BJ (cell line): ENCODE measurements at regions not wholly inside any gene's neighbourhood (a gene's known extent, or its start where the extent isn't known, plus 50 kb on each side); places are given as distances from the start of the nearest gene placed in this dataset.

ENCODE experiments used
- CTCF ChIA-PET: fragments of 350-600 bp; formaldehyde crosslinking; extraction: SDS; loops from one replicate; lab custom pipeline; 2021; ENCODE audit warnings: antibody characterized with exemption, inconsistent platforms; lab: Yijun Ruan, JAX
- POLR2A ChIA-PET: fragments of 300-600 bp; sonication (Branson Sonifier 250); formaldehyde crosslinking; extraction: SDS; loops from one replicate; lab custom pipeline; 2021; ENCODE audit warnings: antibody characterized with exemption; lab: Charles Lee
- DNase-seq: peaks from one replicate; pipeline ENCODE4 v3.0.0-alpha.2; 2011; ENCODE audit warnings: low read depth
- H3K27me3 ChIP-seq: 2 replicates; pipeline ENCODE4 v1.6.0; 2011; ENCODE audit warnings: low read length; ENCODE audit not compliant: control insufficient read depth, insufficient read depth
- H3K36me3 ChIP-seq: 2 replicates; pipeline ENCODE4 v1.5.1; 2011; ENCODE audit warnings: low read length; ENCODE audit not compliant: control insufficient read depth, insufficient read depth
- H3K4me3 ChIP-seq: 2 replicates; pipeline ENCODE4 v1.5.1; 2011; ENCODE audit warnings: low read depth, mild to moderate bottlenecking, control low read depth, low read length
- TF ChIP-seq, protein P1 (sequence below): IDR thresholded peaks from 2 replicates; pipeline ENCODE4 v1.5.1; 2011; ENCODE audit warnings: low read depth, mild to moderate bottlenecking, control low read depth, inconsistent platforms, low read length, moderate library complexity; ENCODE audit not compliant: insufficient read depth

DNA sequence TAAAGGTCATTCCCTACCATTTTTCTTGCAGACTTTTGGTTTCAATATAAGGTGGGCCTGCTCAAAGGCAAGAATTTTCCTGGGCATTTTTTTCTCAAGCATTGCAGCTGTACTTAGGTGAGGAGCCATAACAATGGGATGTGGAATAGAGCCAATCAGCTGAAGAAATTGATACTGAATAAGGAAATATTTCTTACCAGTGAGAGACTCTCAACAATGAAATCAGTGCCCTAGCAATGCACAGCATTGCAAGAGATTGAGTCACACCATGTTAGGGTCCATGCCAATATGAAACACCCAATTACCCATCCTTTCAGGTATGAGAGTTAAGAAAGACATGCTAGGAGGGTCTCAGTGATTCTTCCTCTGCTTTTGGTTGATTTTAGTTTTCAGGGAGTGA is 237.6 kb downstream of the SOX9 start:
- Histone ChIP-seq H3K36me3 (no peaks in the 10 kb centered on the region), H3K27me3 (no peaks in the 10 kb centered on the region), H3K4me3 (no peak overlapping the region)
- no peak for DNase-seq
- ChIA-PET POLR2A (no interaction called here), CTCF (interaction anchor here (1.0 to 2.7 kb wide), 2 partner anchors 23 to 198 kb away, joined by 4 to 9 read pairs; no protein-coding TSS in a partner anchor)
- TF ChIP-seq, protein P1, sequence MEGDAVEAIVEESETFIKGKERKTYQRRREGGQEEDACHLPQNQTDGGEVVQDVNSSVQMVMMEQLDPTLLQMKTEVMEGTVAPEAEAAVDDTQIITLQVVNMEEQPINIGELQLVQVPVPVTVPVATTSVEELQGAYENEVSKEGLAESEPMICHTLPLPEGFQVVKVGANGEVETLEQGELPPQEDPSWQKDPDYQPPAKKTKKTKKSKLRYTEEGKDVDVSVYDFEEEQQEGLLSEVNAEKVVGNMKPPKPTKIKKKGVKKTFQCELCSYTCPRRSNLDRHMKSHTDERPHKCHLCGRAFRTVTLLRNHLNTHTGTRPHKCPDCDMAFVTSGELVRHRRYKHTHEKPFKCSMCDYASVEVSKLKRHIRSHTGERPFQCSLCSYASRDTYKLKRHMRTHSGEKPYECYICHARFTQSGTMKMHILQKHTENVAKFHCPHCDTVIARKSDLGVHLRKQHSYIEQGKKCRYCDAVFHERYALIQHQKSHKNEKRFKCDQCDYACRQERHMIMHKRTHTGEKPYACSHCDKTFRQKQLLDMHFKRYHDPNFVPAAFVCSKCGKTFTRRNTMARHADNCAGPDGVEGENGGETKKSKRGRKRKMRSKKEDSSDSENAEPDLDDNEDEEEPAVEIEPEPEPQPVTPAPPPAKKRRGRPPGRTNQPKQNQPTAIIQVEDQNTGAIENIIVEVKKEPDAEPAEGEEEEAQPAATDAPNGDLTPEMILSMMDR: no peak

DNA sequence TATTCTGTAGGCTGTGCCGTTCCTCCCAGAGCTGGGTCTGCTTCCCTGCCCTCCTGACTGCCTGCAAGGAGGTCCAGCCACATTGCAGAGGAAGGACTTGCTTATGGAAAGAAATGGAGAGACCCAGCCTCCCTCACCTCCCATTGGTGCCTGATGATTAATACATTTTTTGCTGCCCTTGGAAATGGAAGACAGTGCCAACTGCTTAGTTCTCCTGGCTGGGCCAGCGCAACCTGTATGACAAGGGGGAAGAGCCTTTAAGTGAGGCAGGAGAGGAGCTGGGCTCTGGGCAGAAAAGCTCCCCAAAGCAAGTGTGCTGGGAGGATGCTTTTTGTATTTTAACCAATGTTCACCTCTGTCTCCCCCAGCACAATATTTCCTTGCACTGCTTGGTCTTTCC is 238.5 kb downstream of the SOX9 start:
- CTCF ChIA-PET: interaction anchor here (1.0 kb wide), 1 partner anchor 197 kb away, joined by 4 read pairs; no protein-coding TSS in a partner anchor
- DNase-seq: no peak
- POLR2A ChIA-PET: no interaction called here
- Histone ChIP-seq H3K4me3 (no peak overlapping the region), H3K36me3 (no peaks in the 10 kb centered on the region), H3K27me3 (no peaks in the 10 kb centered on the region)
- TF ChIP-seq, protein P1: no peak

DNA sequence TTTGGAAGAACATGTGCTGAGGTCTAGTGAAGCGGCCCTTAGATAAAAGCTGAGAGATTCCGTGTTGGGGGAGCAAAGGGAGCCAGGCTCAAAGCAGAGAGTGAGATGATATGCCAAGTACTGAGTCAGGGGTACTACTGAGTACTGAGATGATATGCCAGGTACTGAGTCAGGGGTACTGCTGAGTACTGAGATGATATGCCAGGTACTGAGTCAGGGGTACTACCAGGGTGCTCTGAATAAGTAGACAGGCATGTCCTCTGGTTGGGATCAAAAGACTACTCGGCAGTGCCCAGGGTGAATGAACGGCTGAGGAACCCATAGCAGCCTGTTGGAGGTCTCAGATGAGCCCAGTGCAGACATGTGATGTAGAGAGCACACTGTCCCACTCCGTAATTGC is 239.0 kb downstream of the SOX9 start:
- DNase-seq: no peak
- Histone ChIP-seq H3K36me3 (no peaks in the 10 kb centered on the region), H3K27me3 (no peaks in the 10 kb centered on the region), H3K4me3 (no peak overlapping the region)
- POLR2A ChIA-PET: no interaction called here
- CTCF ChIA-PET: no interaction called here
- TF ChIP-seq, protein P1: no peak

DNA sequence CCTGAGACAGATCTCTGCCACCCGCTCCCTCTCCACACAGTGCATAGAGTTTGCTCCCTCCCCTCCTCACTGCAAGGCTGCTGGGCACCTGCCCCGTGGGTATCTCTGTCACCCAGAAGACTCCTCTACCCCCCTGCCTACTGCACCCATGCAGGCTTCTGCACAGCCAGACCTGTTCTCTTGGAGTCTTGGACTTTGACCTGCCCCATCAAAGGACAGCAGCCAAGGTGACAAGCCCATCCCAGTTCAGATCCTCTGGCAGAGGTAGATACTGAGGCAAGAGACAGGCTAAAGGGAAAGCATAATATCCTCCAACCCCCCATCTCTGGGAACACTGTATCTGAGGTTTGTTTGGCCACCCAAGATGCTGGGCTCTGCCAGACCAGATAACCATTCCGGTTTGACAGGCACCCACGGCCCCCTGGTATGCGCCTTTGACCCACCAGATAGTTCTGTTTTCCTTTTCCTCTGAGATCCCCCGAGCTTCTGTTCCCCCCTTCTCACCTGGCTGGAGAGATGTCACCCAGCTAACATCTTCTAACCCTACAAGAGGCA is 239.6 kb downstream of the SOX9 start:
- ChIA-PET POLR2A (no interaction called here), CTCF (no interaction called here)
- Histone ChIP-seq H3K4me3 (no peak overlapping the region), H3K27me3 (no peaks in the 10 kb centered on the region), H3K36me3 (no peaks in the 10 kb centered on the region)
- TF ChIP-seq, protein P1: no peak
- DNase-seq: no peak

DNA sequence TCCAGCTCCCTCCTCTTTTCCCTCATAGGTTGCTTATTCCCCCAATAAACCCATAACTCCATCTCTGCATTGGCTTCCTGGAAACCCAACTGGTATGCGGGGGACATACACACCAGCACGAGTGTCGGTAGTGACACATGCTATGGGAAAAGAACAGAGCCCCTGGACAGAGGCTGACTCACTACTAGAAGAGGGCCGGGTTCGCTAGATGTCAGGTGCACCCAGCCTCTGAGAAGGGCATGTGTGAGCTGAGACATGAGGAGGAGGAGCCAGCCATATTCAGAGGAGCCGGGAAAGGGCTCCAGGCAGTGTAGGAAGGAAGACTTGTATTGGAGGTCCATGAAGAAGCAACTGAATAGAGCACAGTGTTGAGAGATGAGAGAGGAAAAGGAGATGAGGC is 241.1 kb downstream of the SOX9 start:
- no peaks in the 10 kb centered on the region for H3K27me3 ChIP-seq
- TF ChIP-seq, protein P1: no peak
- no peak for DNase-seq
- no peaks in the 10 kb centered on the region for H3K36me3 ChIP-seq
- ChIA-PET CTCF (no interaction called here), POLR2A (interaction anchor here (0.5 kb wide), 1 partner anchor 24 kb away, joined by 3 read pairs; no protein-coding TSS in a partner anchor)
- H3K4me3 ChIP-seq: no peak overlapping the region
